ENCODE measurements at regions not wholly inside any gene's neighbourhood (a gene's known extent, or its start where the extent isn't known, plus 50 kb on each side); places are given as distances from the start of the nearest gene placed in this dataset.

GRCh38 chr13:58024103-58024502, 392.6 kb downstream of the PCDH17 start:
- TF ChIP-seq CTCF (IDR thresholded peaks at IDR 0.05) = no peak
- ATAC-seq (ENCODE audit: low FRiP score) = no peak
- DNase-seq (ENCODE audit: low spot score) = no peak

- ATAC-seq (ENCODE audit: low FRiP score) = no peak
- TF ChIP-seq CTCF (IDR thresholded peaks at IDR 0.05) = no peak
Observed at GRCh38 chr13:58025821-58026220, 394.3 kb downstream of the PCDH17 start.

GRCh38 chr13:58032676-58033460, 401.3 kb downstream of the PCDH17 start:
- no peak for TF ChIP-seq CTCF (IDR thresholded peaks at IDR 0.05)
- ATAC-seq (ENCODE audit: low FRiP score) (no peak), DNase-seq (ENCODE audit: low spot score) (no peak)

More at GRCh38 chr13:58025821-58026220, 394.3 kb downstream of the PCDH17 start:
- DNase-seq (ENCODE audit: low spot score) = no peak

GRCh38 chr13:58043971-58044370, 412.4 kb downstream of the PCDH17 start:
- ATAC-seq (ENCODE audit: low FRiP score) (no peak), DNase-seq (ENCODE audit: low spot score) (no peak)
- no peak for TF ChIP-seq CTCF (IDR thresholded peaks at IDR 0.05)

GRCh38 chr13:58048670-58049069, 417.1 kb downstream of the PCDH17 start:
- DNase-seq (ENCODE audit: low spot score) (no peak), ATAC-seq (ENCODE audit: low FRiP score) (no peak)
- TF ChIP-seq CTCF (IDR thresholded peaks at IDR 0.05) = no peak

- TF ChIP-seq CTCF (IDR thresholded peaks at IDR 0.05) = no peak
- ATAC-seq (ENCODE audit: low FRiP score) (no peak), DNase-seq (ENCODE audit: low spot score) (no peak)
Observed at GRCh38 chr13:58051396-58051795, 419.9 kb downstream of the PCDH17 start.

GRCh38 chr13:58051807-58052375, 420.3 kb downstream of the PCDH17 start:
- ATAC-seq (ENCODE audit: low FRiP score) = no peak
- TF ChIP-seq CTCF (IDR thresholded peaks at IDR 0.05) = no peak
- DNase-seq (ENCODE audit: low spot score) = no peak
